ENCODE measurements at regions not wholly inside any gene's neighbourhood (a gene's known extent, or its start where the extent isn't known, plus 50 kb on each side); places are given as distances from the start of the nearest gene placed in this dataset.

DNA sequence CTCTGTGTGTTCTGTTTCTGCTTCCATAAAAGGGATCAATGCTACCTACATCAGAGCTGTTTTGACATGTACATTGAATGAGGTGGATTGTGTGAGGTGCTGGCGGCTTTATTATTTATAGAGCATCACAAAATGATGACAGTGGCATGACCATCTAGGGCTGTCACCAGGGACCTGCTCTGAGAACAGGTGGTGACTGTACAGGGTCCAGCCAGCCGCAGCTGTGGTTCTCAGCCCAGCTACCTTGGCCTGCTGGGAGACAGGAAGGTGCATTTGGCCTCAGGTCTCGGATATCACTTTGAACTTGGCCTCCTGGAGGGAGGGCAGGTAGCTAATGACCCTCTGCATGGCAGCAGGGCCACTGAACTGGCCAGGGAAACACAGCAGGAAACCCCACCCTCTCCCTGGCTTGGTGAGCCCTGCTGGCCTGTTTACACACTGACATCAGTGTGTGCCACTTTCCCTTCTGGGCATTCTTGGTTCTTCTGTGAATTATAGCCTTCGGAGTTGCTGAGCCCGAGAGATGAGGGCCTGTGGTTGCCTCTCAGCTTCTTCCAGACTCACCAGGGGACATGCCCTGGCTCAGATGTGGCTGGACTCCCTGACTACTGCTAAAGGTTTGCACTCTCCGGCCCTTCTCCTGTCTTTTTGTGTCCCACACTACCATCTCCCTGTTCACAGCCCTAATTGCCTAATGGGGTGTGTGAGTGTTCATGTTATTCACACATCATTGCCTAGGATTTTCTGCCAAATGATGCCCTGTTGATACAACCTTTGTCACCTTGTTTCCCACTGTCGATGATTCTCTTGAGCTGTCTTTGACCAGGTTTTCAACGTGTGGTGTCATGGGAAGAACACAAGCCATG lies 109.2 kb upstream of the RAB12 start:
- TF ChIP-seq, protein P1, sequence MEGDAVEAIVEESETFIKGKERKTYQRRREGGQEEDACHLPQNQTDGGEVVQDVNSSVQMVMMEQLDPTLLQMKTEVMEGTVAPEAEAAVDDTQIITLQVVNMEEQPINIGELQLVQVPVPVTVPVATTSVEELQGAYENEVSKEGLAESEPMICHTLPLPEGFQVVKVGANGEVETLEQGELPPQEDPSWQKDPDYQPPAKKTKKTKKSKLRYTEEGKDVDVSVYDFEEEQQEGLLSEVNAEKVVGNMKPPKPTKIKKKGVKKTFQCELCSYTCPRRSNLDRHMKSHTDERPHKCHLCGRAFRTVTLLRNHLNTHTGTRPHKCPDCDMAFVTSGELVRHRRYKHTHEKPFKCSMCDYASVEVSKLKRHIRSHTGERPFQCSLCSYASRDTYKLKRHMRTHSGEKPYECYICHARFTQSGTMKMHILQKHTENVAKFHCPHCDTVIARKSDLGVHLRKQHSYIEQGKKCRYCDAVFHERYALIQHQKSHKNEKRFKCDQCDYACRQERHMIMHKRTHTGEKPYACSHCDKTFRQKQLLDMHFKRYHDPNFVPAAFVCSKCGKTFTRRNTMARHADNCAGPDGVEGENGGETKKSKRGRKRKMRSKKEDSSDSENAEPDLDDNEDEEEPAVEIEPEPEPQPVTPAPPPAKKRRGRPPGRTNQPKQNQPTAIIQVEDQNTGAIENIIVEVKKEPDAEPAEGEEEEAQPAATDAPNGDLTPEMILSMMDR (IDR thresholded peaks at IDR 0.05; ENCODE audit: low read depth, low read length): no peak
- DNase-seq: no peak
- H3K36me3 ChIP-seq: no peaks in the 10 kb centered on the region
- H3K4me3 ChIP-seq (ENCODE audit: low read depth, low read length): no peak overlapping the region
- H3K27ac ChIP-seq: no peak overlapping the region
- H3K9me3 ChIP-seq (ENCODE audit: severe bottlenecking): no peaks in the 10 kb centered on the region
- no peaks in the 10 kb centered on the region for H3K27me3 ChIP-seq (ENCODE audit: insufficient read depth, low read depth, severe bottlenecking)

DNA sequence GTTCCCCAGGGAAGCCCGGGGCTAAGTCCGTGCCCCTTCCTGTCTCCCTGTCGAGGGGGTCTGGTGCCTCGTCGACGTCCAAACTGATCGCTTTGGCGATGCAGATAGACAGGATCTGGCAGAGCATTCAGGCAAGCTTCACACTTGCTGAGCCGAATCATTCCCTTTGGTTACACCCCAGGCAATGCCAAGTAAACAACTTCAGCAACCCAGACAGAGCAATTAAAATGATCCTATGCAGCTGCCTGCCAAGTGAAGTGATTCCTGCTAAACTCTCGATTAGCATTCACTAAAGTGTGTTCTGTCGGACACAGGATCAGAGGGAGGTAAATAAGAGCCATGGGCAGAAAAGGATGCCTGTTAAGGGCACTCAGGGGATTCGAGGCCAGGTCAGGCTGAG lies 108.2 kb upstream of the RAB12 start:
- Histone ChIP-seq H3K4me3 (ENCODE audit: low read depth, low read length) (no peak overlapping the region), H3K27me3 (ENCODE audit: insufficient read depth, low read depth, severe bottlenecking) (no peaks in the 10 kb centered on the region), H3K27ac (no peak overlapping the region), H3K36me3 (no peaks in the 10 kb centered on the region), H3K9me3 (ENCODE audit: severe bottlenecking) (no peaks in the 10 kb centered on the region)
- no peak for DNase-seq
- TF ChIP-seq, protein P1 (IDR thresholded peaks at IDR 0.05; ENCODE audit: low read depth, low read length): no peak

DNA sequence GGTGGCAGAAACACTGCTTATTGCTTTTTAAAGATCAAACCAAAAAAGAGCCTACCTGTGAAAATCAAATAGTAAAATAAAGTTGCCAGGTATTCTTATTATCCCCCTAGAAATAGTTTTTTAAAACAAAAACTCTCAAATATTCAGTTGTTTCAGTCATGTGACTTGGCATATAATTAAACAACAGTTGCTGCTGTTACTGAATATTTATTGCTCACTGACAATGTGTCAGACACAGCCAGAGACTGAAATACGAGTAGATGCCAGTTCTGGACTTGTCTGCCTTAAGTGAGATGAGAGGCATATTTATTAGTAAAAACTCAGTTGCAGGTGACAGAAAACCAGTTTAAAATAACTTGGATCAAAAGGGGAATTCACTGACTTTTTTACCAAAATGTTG lies 106.0 kb upstream of the RAB12 start:
- Histone ChIP-seq H3K4me3 (ENCODE audit: low read depth, low read length) (no peak overlapping the region), H3K27me3 (ENCODE audit: insufficient read depth, low read depth, severe bottlenecking) (no peaks in the 10 kb centered on the region), H3K27ac (no peak overlapping the region), H3K9me3 (ENCODE audit: severe bottlenecking) (no peaks in the 10 kb centered on the region), H3K36me3 (no peaks in the 10 kb centered on the region)
- TF ChIP-seq, protein P1 (IDR thresholded peaks at IDR 0.05; ENCODE audit: low read depth, low read length): no peak
- no peak for DNase-seq

DNA sequence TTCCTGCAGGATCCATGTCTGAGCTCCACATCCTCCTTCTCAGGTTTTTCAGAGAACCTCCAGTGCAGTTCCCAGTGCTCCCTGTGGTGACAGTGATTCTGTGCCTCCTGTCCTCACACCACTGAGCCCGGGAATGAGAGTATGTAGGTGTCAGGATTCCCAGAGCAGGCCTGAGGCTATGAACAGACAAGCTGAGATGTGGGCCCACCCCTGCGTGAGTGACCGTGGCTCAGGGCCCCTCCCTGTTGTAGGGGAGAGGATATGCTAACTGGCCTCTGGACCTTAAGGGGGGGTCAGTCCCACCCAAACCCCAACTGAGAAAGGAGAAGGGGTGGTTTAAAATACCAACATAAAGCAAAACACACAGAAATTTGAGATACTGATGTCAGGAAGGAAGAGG lies 104.8 kb upstream of the RAB12 start:
- Histone ChIP-seq H3K27ac (no peak overlapping the region), H3K9me3 (ENCODE audit: severe bottlenecking) (no peaks in the 10 kb centered on the region), H3K27me3 (ENCODE audit: insufficient read depth, low read depth, severe bottlenecking) (no peaks in the 10 kb centered on the region), H3K36me3 (no peaks in the 10 kb centered on the region), H3K4me3 (ENCODE audit: low read depth, low read length) (no peak overlapping the region)
- TF ChIP-seq, protein P1 (IDR thresholded peaks at IDR 0.05; ENCODE audit: low read depth, low read length): no peak
- DNase-seq: no peak

DNA sequence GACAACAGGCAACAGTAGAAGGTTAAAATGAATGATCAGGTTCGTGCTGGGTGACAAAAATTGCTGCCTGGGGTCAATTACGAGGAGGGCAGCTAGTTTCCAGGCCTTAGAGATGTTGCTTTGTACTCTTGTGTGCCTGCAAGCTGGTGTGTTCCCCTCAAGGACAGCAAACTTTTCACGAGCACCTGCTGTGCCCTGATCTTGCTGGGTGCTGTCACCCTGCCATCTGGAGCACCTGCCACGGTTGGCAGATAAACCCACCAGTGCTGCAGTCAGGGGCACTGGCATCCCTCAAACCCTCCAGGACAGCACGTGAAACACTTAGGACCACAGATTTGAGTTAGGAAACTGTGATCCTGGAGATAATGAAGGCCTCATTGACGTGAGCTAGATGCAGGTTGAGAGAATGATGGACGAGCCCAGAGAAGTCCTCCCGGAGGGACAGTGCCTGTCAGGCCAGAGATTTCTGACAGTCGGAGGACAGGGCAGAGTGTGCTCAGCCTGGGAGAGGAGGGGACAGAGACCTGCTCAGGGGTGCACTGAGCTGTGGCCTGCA lies 104.3 kb upstream of the RAB12 start:
- Histone ChIP-seq H3K36me3 (no peaks in the 10 kb centered on the region), H3K4me3 (ENCODE audit: low read depth, low read length) (no peak overlapping the region), H3K27me3 (ENCODE audit: insufficient read depth, low read depth, severe bottlenecking) (no peaks in the 10 kb centered on the region), H3K9me3 (ENCODE audit: severe bottlenecking) (no peaks in the 10 kb centered on the region), H3K27ac (no peak overlapping the region)
- TF ChIP-seq, protein P1 (IDR thresholded peaks at IDR 0.05; ENCODE audit: low read depth, low read length): no peak
- no peak for DNase-seq

Data from WERI-Rb-1 (cell line).